Body of pancreas (tissue), 4 donors: ENCODE measurements at regions not wholly inside any gene's neighbourhood (a gene's known extent, or its start where the extent isn't known, plus 50 kb on each side); places are given as distances from the start of the nearest gene placed in this dataset.

ENCODE experiments used
- ATAC-seq: fragments of 150-250 bp; one replicate; pipeline ENCODE4 v1.9.1; 2016
- DNase-seq, 4 donors: peaks; one replicate each; pipeline ENCODE4 v3.0.0-alpha.2; 2019
- H3K27ac ChIP-seq, 4 donors: fragments of 200-600 bp; sonication (generic); 1 replicate in 3 of 4; 2 replicates in 1 of 4; pipeline versions ENCODE4 v1.5.1 to v1.6.1; 2016 to 2019; ENCODE audit warnings: mild to moderate bottlenecking in 1 of 4, mixed read lengths in 1 of 4, moderate library complexity in 1 of 4
- H3K27me3 ChIP-seq, 2 donors: fragments of 200-600 bp; sonication (generic); one replicate each; pipeline ENCODE4 v1.6.0; 2016; ENCODE audit warnings: mild to moderate bottlenecking in 1 of 2
- H3K36me3 ChIP-seq, 2 donors: fragments of 200-600 bp; sonication (generic); replicated peaks in 1 of 2; 2 replicates each; pipeline ENCODE4 v1.5.1; 2016; ENCODE audit warnings: low read depth in 2 of 2; ENCODE audit not compliant: insufficient read depth in 1 of 2
- H3K4me1 ChIP-seq: fragments of 200-600 bp; sonication (generic); one replicate; pipeline ENCODE4 v1.6.0; 2016
- H3K4me3 ChIP-seq, 2 donors: fragments of 200-600 bp; sonication (generic); 1 replicate in 1 of 2; 2 replicates in 1 of 2; pipeline ENCODE4 v1.5.1; 2016 to 2019
- H3K9me3 ChIP-seq, 3 donors: fragments of 200-600 bp; sonication (generic); 1 replicate in 2 of 3; 2 replicates in 1 of 3; pipeline ENCODE4 v1.5.1; 2016
- POLR2A ChIP-seq, 3 donors: fragments of 450-650 bp; IDR thresholded peaks; one replicate each; pipeline ENCODE4 v1.6.1; 2016; ENCODE audit warnings: antibody characterized with exemption in 3 of 3, mild to moderate bottlenecking in 2 of 3
- WGBS, 2 donors: methylation state at CpG; one replicate each; pipeline ENCODE4 v1.1.5; 2017; 5-methylcytosine and 5-hydroxymethylcytosine counted together
- intact Hi-C: fragments of 100-400 bp; cut with DNase I; formaldehyde crosslinking; loops from one replicate; pipeline ENCODE4 v1.15.1; 2023
- TF ChIP-seq, protein P1 (sequence below), 7 experiments: fragments of 450-650 bp in 4 of 7; fragments of 200-600 bp in 3 of 7; sonication (generic) in 3 of 7; IDR thresholded peaks; one replicate each; pipeline ENCODE4 v1.5.1; 2016 to 2019; ENCODE audit warnings: antibody characterized with exemption in 7 of 7

DNA sequence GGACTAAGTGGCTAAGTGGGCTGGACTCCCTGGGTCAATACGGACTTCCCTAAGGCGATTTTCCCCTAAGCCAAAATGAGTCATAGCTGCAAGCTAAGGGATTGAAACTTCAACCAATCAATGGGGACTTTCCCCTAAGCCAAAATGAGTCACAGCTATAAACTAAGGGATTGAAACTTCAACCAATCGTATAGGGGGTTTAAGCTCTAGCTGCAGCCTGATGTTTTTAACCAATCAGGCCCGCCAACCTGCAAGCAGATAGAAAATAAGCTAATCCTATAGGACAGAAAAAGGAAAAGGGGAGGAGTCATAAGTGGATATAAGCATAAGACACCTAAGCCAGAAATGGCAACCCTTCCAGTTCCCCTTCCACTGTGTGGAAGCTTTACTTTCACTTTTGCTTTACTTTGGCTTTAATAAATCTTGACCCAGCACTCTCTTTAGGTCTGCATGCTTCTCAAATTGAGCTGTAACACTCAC lies 655.0 kb upstream of the HS3ST5 start:
- H3K27me3 ChIP-seq, result no peaks in the 10 kb centered on the region
- H3K36me3 ChIP-seq, result no peaks in the 10 kb centered on the region
- H3K4me3 ChIP-seq, result no peak overlapping the region
- no peak for DNase-seq
- H3K27ac ChIP-seq, result no peak overlapping the region
- no peaks in the 10 kb centered on the region for H3K4me1 ChIP-seq
- no peak for ATAC-seq
- H3K9me3 ChIP-seq, result no peaks in the 10 kb centered on the region
- no peak for TF ChIP-seq POLR2A (IDR thresholded peaks at IDR 0.05)
- TF ChIP-seq, protein P1, sequence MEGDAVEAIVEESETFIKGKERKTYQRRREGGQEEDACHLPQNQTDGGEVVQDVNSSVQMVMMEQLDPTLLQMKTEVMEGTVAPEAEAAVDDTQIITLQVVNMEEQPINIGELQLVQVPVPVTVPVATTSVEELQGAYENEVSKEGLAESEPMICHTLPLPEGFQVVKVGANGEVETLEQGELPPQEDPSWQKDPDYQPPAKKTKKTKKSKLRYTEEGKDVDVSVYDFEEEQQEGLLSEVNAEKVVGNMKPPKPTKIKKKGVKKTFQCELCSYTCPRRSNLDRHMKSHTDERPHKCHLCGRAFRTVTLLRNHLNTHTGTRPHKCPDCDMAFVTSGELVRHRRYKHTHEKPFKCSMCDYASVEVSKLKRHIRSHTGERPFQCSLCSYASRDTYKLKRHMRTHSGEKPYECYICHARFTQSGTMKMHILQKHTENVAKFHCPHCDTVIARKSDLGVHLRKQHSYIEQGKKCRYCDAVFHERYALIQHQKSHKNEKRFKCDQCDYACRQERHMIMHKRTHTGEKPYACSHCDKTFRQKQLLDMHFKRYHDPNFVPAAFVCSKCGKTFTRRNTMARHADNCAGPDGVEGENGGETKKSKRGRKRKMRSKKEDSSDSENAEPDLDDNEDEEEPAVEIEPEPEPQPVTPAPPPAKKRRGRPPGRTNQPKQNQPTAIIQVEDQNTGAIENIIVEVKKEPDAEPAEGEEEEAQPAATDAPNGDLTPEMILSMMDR (IDR thresholded peaks at IDR 0.05), result no peak
- intact Hi-C loops, result no loop called here
- 70 to 79% methylated on average over 4 of the region's 4 CpGs for WGBS, 2 donors

DNA sequence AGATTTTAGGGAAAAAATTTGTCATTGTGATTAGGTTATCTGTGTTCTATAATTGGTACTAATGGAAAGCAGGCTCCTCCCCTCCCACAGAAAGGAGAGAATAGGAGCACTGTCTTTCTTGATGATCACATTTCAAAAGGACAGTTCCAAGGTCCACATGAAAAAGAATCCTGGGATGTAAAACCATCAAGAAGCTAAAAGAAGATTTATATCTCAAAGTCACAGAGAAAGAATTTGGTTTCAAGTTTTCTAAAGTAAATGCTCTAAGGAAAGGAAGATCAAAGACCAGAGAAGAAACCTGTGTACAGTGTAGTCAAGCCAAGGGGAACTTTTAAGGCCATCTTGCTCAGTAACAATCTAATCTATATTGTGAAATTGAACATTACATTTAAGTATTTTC lies 652.7 kb upstream of the HS3ST5 start:
- Histone ChIP-seq H3K9me3 (no peaks in the 10 kb centered on the region), H3K4me1 (no peaks in the 10 kb centered on the region), H3K36me3 (no peaks in the 10 kb centered on the region), H3K4me3 (no peak overlapping the region), H3K27me3 (no peaks in the 10 kb centered on the region), H3K27ac (no peak overlapping the region)
- TF ChIP-seq, protein P1 (IDR thresholded peaks at IDR 0.05), result no peak
- no peak for TF ChIP-seq POLR2A (IDR thresholded peaks at IDR 0.05)
- no peak for ATAC-seq
- intact Hi-C loops, result no loop called here
- DNase-seq, result no peak

DNA sequence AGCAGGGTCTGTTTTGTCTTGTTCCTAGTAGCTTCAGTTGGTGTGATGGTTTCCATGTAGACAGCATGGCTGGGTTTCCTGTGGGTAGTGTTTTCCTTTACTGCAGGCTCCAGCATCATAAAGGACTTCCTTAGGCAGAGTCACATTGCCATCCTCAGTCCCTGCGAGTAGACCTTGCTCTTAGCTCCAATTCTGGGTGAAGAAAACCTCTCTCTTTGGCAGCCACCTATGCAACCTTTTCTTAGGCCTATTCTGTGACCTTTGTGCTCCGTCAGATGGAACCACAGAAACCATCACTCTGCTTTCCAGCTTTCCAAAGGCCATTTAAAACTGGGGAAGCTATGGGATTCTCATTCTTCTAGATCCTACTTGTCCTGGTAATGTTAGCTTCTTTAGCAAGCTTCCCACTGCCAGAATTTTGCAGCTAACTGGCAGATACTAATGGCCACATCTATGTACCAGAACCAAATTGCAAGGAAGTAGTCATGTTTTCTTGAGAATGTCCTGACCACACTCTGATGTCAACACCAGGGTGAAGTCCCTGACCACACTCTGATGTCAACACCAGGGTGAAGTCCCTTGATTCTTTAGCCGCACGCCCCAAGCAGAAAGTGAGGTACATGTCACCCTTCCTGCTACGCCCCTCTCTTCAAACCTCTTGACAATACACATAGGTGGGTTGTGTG lies 646.6 kb upstream of the HS3ST5 start:
- DNase-seq, result no peak
- H3K9me3 ChIP-seq, result no peaks in the 10 kb centered on the region
- H3K27ac ChIP-seq, result no peak overlapping the region
- WGBS, 2 donors, result 82 to 84% methylated on average over 5 of the region's 5 CpGs
- intact Hi-C loops, result no loop called here
- H3K4me3 ChIP-seq, result no peak overlapping the region
- H3K27me3 ChIP-seq, result no peaks in the 10 kb centered on the region
- ATAC-seq, result no peak
- TF ChIP-seq, protein P1 (IDR thresholded peaks at IDR 0.05), result no peak
- TF ChIP-seq POLR2A (IDR thresholded peaks at IDR 0.05), result no peak
- no peaks in the 10 kb centered on the region for H3K36me3 ChIP-seq
- H3K4me1 ChIP-seq, result no peaks in the 10 kb centered on the region

DNA sequence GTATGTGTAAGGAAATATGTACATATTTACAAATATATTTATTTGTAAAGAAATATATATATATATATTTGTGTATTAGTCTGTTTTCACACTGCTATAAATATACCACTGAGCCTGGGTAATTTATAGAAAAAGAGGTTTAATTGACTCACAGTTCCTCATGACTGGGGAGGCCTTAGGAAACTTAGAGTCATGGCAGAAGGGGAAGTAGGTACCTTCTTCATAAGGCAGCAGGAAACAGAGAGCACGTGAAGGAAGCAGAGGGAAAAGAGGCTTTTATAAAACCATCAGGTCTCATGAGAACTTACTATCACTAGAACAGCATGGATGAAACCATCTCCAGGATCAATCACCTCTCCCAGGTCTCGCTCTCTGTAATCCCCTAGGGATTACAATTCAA lies 644.5 kb upstream of the HS3ST5 start:
- DNase-seq (no peak), ATAC-seq (no peak)
- no peaks in the 10 kb centered on the region for H3K4me1 ChIP-seq
- H3K27me3 ChIP-seq, result no peaks in the 10 kb centered on the region
- no peaks in the 10 kb centered on the region for H3K9me3 ChIP-seq
- intact Hi-C loops, result no loop called here
- H3K36me3 ChIP-seq, result no peaks in the 10 kb centered on the region
- 76 to 77% methylated on average over 2 of the region's 2 CpGs for WGBS, 2 donors
- no peak overlapping the region for H3K4me3 ChIP-seq
- H3K27ac ChIP-seq, result no peak overlapping the region
- no peak for TF ChIP-seq POLR2A (IDR thresholded peaks at IDR 0.05)
- TF ChIP-seq, protein P1 (IDR thresholded peaks at IDR 0.05), result no peak

GRCh38 chr6:114955363-114955762 lies 612.5 kb upstream of the HS3ST5 start:
- ATAC-seq, result no peak

More at GRCh38 chr6:114955363-114955762, 612.5 kb upstream of the HS3ST5 start:
- no peak for TF ChIP-seq POLR2A (IDR thresholded peaks at IDR 0.05)
- TF ChIP-seq, protein P1 (IDR thresholded peaks at IDR 0.05), result no peak
- 0 to 81% methylated on average over 1 of the region's 1 CpG for WGBS, 2 donors
- no peak overlapping the region for H3K27ac ChIP-seq
- no peaks in the 10 kb centered on the region for H3K4me1 ChIP-seq
- no peak for DNase-seq
- no peak overlapping the region for H3K4me3 ChIP-seq
- no peaks in the 10 kb centered on the region for H3K27me3 ChIP-seq
- H3K36me3 ChIP-seq, result no peaks in the 10 kb centered on the region
- H3K9me3 ChIP-seq, result no peaks in the 10 kb centered on the region
- intact Hi-C loops, result no loop called here
